H9 (cell line): ENCODE measurements at regions not wholly inside any gene's neighbourhood (a gene's known extent, or its start where the extent isn't known, plus 50 kb on each side); places are given as distances from the start of the nearest gene placed in this dataset.

Experiments
- DNase-seq: peaks from one replicate; pipeline ENCODE4 v3.0.0-alpha.2; 2017
- H2AFZ ChIP-seq: one replicate; pipeline ENCODE4 v1.6.1; 2013; ENCODE audit warnings: mild to moderate bottlenecking, low read length, control low read depth, moderate library complexity
- H2AK5ac ChIP-seq: 2 replicates; pipeline ENCODE4 v1.6.1; 2013; ENCODE audit warnings: low read length, control low read depth, mixed read lengths; ENCODE audit not compliant: insufficient read length
- H2BK120ac ChIP-seq: one replicate; pipeline ENCODE4 v1.6.1; 2013; ENCODE audit warnings: low read depth, mild to moderate bottlenecking, low read length, control low read depth, inconsistent platforms; ENCODE audit not compliant: poor library complexity, severe bottlenecking
- H2BK12ac ChIP-seq: 2 replicates; pipeline ENCODE4 v1.6.1; 2013; ENCODE audit warnings: low read length, control low read depth, mixed read lengths, low read depth; ENCODE audit not compliant: insufficient read length
- H2BK15ac ChIP-seq: 2 replicates; pipeline ENCODE4 v1.6.1; 2013; ENCODE audit warnings: low read depth, low read length, control low read depth
- H2BK20ac ChIP-seq: one replicate; pipeline ENCODE4 v1.6.1; 2013; ENCODE audit warnings: low read depth, mild to moderate bottlenecking, low read length, control low read depth, inconsistent platforms; ENCODE audit not compliant: poor library complexity, severe bottlenecking
- H2BK5ac ChIP-seq: 2 replicates; pipeline ENCODE4 v1.6.1; 2013; ENCODE audit warnings: low read length, control low read depth, mixed read lengths; ENCODE audit not compliant: insufficient read length
- H3K14ac ChIP-seq: 2 replicates; pipeline ENCODE4 v1.6.1; 2013; ENCODE audit warnings: low read length, control low read depth; ENCODE audit not compliant: insufficient read depth
- H3K18ac ChIP-seq: 2 replicates; pipeline ENCODE4 v1.6.1; 2013; ENCODE audit warnings: low read depth, mild to moderate bottlenecking, mixed read lengths, low read length, control low read depth; ENCODE audit not compliant: insufficient read length
- H3K23ac ChIP-seq: 2 replicates; pipeline ENCODE4 v1.6.1; 2013; ENCODE audit warnings: low read length, control low read depth, mixed read lengths, low read depth; ENCODE audit not compliant: insufficient read length
- H3K23me2 ChIP-seq: 2 replicates; pipeline ENCODE4 v1.6.1; 2013; ENCODE audit warnings: low read depth, mild to moderate bottlenecking, mixed read lengths, low read length, control low read depth; ENCODE audit not compliant: insufficient read length, poor library complexity, severe bottlenecking
- H3K27ac ChIP-seq: 2 replicates; pipeline ENCODE4 v1.5.1; 2013; ENCODE audit warnings: low read length, control low read depth, mixed read lengths, low read depth; ENCODE audit not compliant: insufficient read length
- H3K27me3 ChIP-seq: 2 replicates; pipeline ENCODE4 v1.6.1; 2013; ENCODE audit warnings: low read length, control low read depth, inconsistent platforms; ENCODE audit not compliant: insufficient read depth
- H3K4ac ChIP-seq: 2 replicates; pipeline ENCODE4 v1.6.1; 2013; ENCODE audit warnings: low read depth, mild to moderate bottlenecking, control low read depth, inconsistent platforms, low read length, moderate library complexity
- H3K4me1 ChIP-seq: 2 replicates; pipeline ENCODE4 v1.6.1; 2013; ENCODE audit warnings: low read length, control low read depth, inconsistent platforms; ENCODE audit not compliant: insufficient read depth
- H3K4me2 ChIP-seq: 2 replicates; pipeline ENCODE4 v1.6.1; 2013; ENCODE audit warnings: low read length, control low read depth, mixed read lengths; ENCODE audit not compliant: insufficient read length, insufficient read depth
- H3K56ac ChIP-seq: 2 replicates; pipeline ENCODE4 v1.6.1; 2013; ENCODE audit warnings: low read depth, mild to moderate bottlenecking, mixed read lengths, low read length, control low read depth; ENCODE audit not compliant: insufficient read length
- H3K79me1 ChIP-seq: 2 replicates; pipeline ENCODE4 v1.6.1; 2013; ENCODE audit warnings: low read depth, mild to moderate bottlenecking, moderate library complexity, low read length, control low read depth, inconsistent platforms; ENCODE audit not compliant: insufficient read depth, poor library complexity, severe bottlenecking
- H3K79me2 ChIP-seq: 2 replicates; pipeline ENCODE4 v1.6.1; 2013; ENCODE audit warnings: low read length, control low read depth, inconsistent platforms; ENCODE audit not compliant: insufficient read depth
- H3K9ac ChIP-seq: 2 replicates; pipeline ENCODE4 v1.6.1; 2013; ENCODE audit warnings: low read length, control low read depth, mixed read lengths; ENCODE audit not compliant: insufficient read length; ENCODE audit errors: extremely low read depth
- H3K9me3 ChIP-seq: one replicate; pipeline ENCODE4 v1.6.1; 2013; ENCODE audit warnings: low read depth, low read length, inconsistent platforms; ENCODE audit not compliant: control insufficient read depth
- H3T11ph ChIP-seq: one replicate; pipeline ENCODE4 v1.6.1; 2013; ENCODE audit warnings: mild to moderate bottlenecking, low read length, control low read depth, inconsistent platforms
- H4K20me1 ChIP-seq: one replicate; pipeline ENCODE4 v1.6.1; 2013; ENCODE audit not compliant: control insufficient read depth, insufficient read length, insufficient read depth
- H4K5ac ChIP-seq: 2 replicates; pipeline ENCODE4 v1.6.1; 2013; ENCODE audit warnings: low read depth, mild to moderate bottlenecking, mixed read lengths, low read length, control low read depth; ENCODE audit not compliant: insufficient read length
- H4K8ac ChIP-seq: replicated peaks from 2 replicates; pipeline ENCODE4 v1.6.1; 2013; ENCODE audit warnings: low read length, control low read depth, mixed read lengths, low read depth; ENCODE audit not compliant: insufficient read length
- H4K91ac ChIP-seq: 2 replicates; pipeline ENCODE4 v1.6.1; 2013; ENCODE audit warnings: low read depth, mild to moderate bottlenecking, moderate library complexity, mixed read lengths, low read length, control low read depth; ENCODE audit not compliant: insufficient read length
- H3K27ac Mint-ChIP-seq, 3 experiments: 2 replicates in 2 of 3; 3 replicates in 1 of 3; pipeline ENCODE4 v1.8.0; 2020 to 2021; ENCODE audit warnings: mixed read lengths in 3 of 3, mild to moderate bottlenecking in 1 of 3, moderate library complexity in 1 of 3
- H3K27me3 Mint-ChIP-seq: 2 replicates; pipeline ENCODE4 v1.8.0; 2021; ENCODE audit warnings: low read depth, mild to moderate bottlenecking, moderate library complexity, mixed read lengths
- H3K36me3 Mint-ChIP-seq, 3 experiments: 2 replicates in 2 of 3; 3 replicates in 1 of 3; pipeline ENCODE4 v1.8.0; 2020 to 2021; ENCODE audit warnings: low read depth in 3 of 3, mixed read lengths in 3 of 3; ENCODE audit not compliant: insufficient read depth in 1 of 3
- H3K4me1 Mint-ChIP-seq, 2 experiments: 2 replicates each; pipeline ENCODE4 v1.8.0; 2020; ENCODE audit warnings: mixed read lengths in 2 of 2
- H3K4me3 Mint-ChIP-seq, 2 experiments: 2 replicates in 1 of 2; 3 replicates in 1 of 2; pipeline ENCODE4 v1.8.0; 2020 to 2021; ENCODE audit warnings: mild to moderate bottlenecking in 2 of 2, mixed read lengths in 2 of 2, moderate library complexity in 1 of 2
- H3K9me3 Mint-ChIP-seq, 2 experiments: 2 replicates in 1 of 2; 3 replicates in 1 of 2; pipeline ENCODE4 v1.8.0; 2020; ENCODE audit warnings: mild to moderate bottlenecking in 2 of 2, mixed read lengths in 2 of 2, moderate library complexity in 1 of 2
- WGBS: extraction: QIAGEN DNeasy Blood & Tissue Kit; methylation state at CpG from one replicate; pipeline ENCODE4 v1.1.7; 2013; ENCODE audit warnings: missing lambda C conversion rate, low lambda C conversion rate, mixed read lengths; ENCODE audit not compliant: insufficient read length; ENCODE audit errors: extremely low coverage; 5-methylcytosine and 5-hydroxymethylcytosine counted together
- TF ChIP-seq, protein P1 (sequence below): fragments of 200-600 bp; sonication (generic); conservative IDR thresholded peaks from 3 replicates; pipeline ENCODE4 v1.8.0; 2021; ENCODE audit warnings: antibody characterized with exemption, mild to moderate bottlenecking

DNA sequence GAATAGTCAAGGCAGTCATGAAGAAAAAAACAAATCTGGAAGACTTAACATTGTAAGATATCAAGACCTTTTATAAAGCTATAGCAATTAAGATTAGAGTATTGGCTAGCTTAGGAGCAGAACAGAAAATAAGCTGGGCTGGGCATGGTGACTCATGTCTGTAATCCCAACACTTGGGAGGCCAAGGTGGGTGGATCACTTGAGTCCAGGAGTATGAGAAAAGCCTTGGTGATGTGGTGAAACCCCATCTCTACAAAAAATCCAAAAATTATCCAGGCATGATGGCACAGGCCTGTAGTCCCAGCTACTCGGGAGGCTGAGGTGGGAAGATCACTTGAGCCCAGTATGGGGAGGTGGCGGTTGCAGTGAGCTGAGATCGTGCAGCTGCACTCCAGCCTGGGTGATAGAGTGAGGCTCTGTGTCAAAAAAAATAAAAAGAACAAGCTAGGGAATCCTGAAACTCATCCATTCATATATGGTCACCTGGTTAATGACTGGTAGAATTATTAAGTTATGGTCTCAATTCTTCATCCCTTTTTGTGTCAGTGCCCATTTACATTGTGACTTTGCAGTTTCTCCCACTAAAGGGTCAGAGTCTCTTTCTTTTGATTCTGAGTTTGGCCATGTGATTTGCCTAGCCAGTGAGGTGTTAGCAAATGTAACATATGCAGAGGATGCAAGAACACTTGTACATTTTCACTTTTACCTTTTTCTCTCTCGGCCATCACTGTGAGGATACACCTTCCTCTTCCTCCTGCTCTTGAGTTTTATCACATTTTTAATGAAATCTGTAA is 144.6 kb upstream of the SGCD start:
- peaks cover 7 to 14% of the 10 kb centered on the region in 2 experiments for H3K4me1 Mint-ChIP-seq
- no peaks in the 10 kb centered on the region for H3K27me3 Mint-ChIP-seq
- H3K9me3 Mint-ChIP-seq: peaks cover 0 to 4% of the 10 kb centered on the region in 2 experiments; a peak in 2 of 5 replicates
- Histone ChIP-seq H2AK5ac (no peak overlapping the region), H3K56ac (no peak overlapping the region), H3K23ac (no peak overlapping the region), H2BK5ac (no peak overlapping the region), H2AFZ (no peak overlapping the region), H2BK20ac (no peak overlapping the region), H2BK15ac (no peak overlapping the region), H3K18ac (no peak overlapping the region), H3K4me1 (no peaks in the 10 kb centered on the region), H3K4ac (no peak overlapping the region), H4K91ac (no peak overlapping the region), H4K5ac (no peak overlapping the region), H3K14ac (no peak overlapping the region), H3K9me3 (no peaks in the 10 kb centered on the region), H3K23me2 (no peaks in the 10 kb centered on the region), H3K27ac (no peak overlapping the region), H2BK120ac (no peak overlapping the region), H3K27me3 (no peaks in the 10 kb centered on the region), H4K20me1 (no peaks in the 10 kb centered on the region), H3K9ac (no peak overlapping the region), H3K79me2 (no peaks in the 10 kb centered on the region), H4K8ac (no peak overlapping the region), H3K79me1 (no peaks in the 10 kb centered on the region), H3T11ph (no peak overlapping the region), H2BK12ac (no peak overlapping the region), H3K4me2 (no peak overlapping the region)
- no CpG with 5 or more reads among the region's 4 CpGs for WGBS
- H3K27ac Mint-ChIP-seq: no peak overlapping the region
- H3K4me3 Mint-ChIP-seq: no peak overlapping the region
- TF ChIP-seq, protein P1, sequence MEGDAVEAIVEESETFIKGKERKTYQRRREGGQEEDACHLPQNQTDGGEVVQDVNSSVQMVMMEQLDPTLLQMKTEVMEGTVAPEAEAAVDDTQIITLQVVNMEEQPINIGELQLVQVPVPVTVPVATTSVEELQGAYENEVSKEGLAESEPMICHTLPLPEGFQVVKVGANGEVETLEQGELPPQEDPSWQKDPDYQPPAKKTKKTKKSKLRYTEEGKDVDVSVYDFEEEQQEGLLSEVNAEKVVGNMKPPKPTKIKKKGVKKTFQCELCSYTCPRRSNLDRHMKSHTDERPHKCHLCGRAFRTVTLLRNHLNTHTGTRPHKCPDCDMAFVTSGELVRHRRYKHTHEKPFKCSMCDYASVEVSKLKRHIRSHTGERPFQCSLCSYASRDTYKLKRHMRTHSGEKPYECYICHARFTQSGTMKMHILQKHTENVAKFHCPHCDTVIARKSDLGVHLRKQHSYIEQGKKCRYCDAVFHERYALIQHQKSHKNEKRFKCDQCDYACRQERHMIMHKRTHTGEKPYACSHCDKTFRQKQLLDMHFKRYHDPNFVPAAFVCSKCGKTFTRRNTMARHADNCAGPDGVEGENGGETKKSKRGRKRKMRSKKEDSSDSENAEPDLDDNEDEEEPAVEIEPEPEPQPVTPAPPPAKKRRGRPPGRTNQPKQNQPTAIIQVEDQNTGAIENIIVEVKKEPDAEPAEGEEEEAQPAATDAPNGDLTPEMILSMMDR: no peak
- DNase-seq: no peak
- no peaks in the 10 kb centered on the region; a peak in 1 of 7 replicates for H3K36me3 Mint-ChIP-seq
